CD4-positive, alpha-beta T cell treated with Interleukin-1 beta for 1 hour (primary cell): ENCODE measurements at regions not wholly inside any gene's neighbourhood (a gene's known extent, or its start where the extent isn't known, plus 50 kb on each side); places are given as distances from the start of the nearest gene placed in this dataset.

Source experiments
- DNase-seq, 2 donors: peaks; one replicate each; pipeline ENCODE4 v3.0.0-alpha.2; 2020 to 2022

GRCh38 chr2:222058819-222059445 is 239.9 kb downstream of the PAX3 start:
- DNase-seq, result no peak

- DNase-seq, result no peak
These were observed 241.3 kb downstream of the PAX3 start for GRCh38 chr2:222057347-222058073.

- DNase-seq, result no peak
These were observed 243.5 kb downstream of the PAX3 start for GRCh38 chr2:222055328-222055727.

GRCh38 chr2:222054813-222055212 is 244.0 kb downstream of the PAX3 start:
- DNase-seq, result no peak

- DNase-seq, result no peak
These were observed 245.8 kb downstream of the PAX3 start for GRCh38 chr2:222052934-222053367.

- no peak for DNase-seq
These were observed 247.8 kb downstream of the PAX3 start for GRCh38 chr2:222050981-222051380.

- no peak for DNase-seq
These were observed 248.9 kb downstream of the PAX3 start for GRCh38 chr2:222049946-222050345.

- DNase-seq, result no peak
These were observed 254.9 kb downstream of the PAX3 start for GRCh38 chr2:222043897-222044296.

- DNase-seq, result no peak
These were observed 256.1 kb downstream of the PAX3 start for GRCh38 chr2:222042666-222043065.

- DNase-seq, result no peak
These were observed 258.5 kb downstream of the PAX3 start for GRCh38 chr2:222040333-222040732.

- DNase-seq, result no peak
These were observed 259.0 kb downstream of the PAX3 start for GRCh38 chr2:222039821-222040220.

- no peak for DNase-seq
These were observed 260.6 kb downstream of the PAX3 start for GRCh38 chr2:222038067-222038802.

- DNase-seq, result no peak
These were observed 261.6 kb downstream of the PAX3 start for GRCh38 chr2:222037211-222037610.

- no peak for DNase-seq
These were observed 264.7 kb downstream of the PAX3 start for GRCh38 chr2:222034058-222034457.

- no peak for DNase-seq
These were observed 265.3 kb downstream of the PAX3 start for GRCh38 chr2:222033541-222033940.

- no peak for DNase-seq
These were observed 272.9 kb downstream of the PAX3 start for GRCh38 chr2:222025881-222026271.

- no peak for DNase-seq
These were observed 273.6 kb downstream of the PAX3 start for GRCh38 chr2:222024932-222025880.

- no peak for DNase-seq
These were observed 281.4 kb downstream of the PAX3 start for GRCh38 chr2:222017252-222017850.

GRCh38 chr2:222013889-222014288 is 284.9 kb downstream of the PAX3 start:
- no peak for DNase-seq

- DNase-seq, result no peak
These were observed 298.5 kb downstream of the PAX3 start for GRCh38 chr2:222000326-222000725.

- DNase-seq, result no peak
These were observed 299.1 kb downstream of the PAX3 start for GRCh38 chr2:221999717-222000116.

- DNase-seq, result no peak
These were observed 299.6 kb downstream of the PAX3 start for GRCh38 chr2:221999166-221999565.
